GM18511 (cell line): ENCODE measurements at regions not wholly inside any gene's neighbourhood (a gene's known extent, or its start where the extent isn't known, plus 50 kb on each side); places are given as distances from the start of the nearest gene placed in this dataset.

ENCODE experiments used
- ATAC-seq: cut with Tn5 transposase; IDR thresholded peaks from one replicate; pipeline ENCODE4 v1.9.1; 2021; ENCODE audit warnings: mild to moderate bottlenecking, moderate library complexity; ENCODE audit not compliant: unreplicated experiment

DNA sequence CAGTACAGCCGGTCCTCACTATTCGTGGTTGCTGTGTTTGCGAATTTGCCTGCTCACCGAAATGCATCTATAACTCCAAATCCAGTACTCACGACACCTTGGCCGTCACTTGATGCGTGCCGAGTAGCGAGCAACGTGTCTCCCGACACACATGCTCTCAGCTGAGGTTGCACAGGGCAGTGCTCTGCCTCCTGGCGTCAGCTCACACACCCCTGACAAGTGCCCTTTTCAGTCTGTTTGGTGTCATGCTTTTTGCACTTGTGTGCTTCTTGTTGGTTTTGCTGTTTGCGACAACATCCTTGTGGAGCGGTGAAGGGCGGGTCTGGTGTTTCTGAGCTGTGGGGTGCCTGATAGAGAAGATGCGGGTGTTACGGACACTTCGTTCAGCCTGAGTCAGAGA, 110.4 kb upstream of the RFLNA start:
- no peak for ATAC-seq

DNA sequence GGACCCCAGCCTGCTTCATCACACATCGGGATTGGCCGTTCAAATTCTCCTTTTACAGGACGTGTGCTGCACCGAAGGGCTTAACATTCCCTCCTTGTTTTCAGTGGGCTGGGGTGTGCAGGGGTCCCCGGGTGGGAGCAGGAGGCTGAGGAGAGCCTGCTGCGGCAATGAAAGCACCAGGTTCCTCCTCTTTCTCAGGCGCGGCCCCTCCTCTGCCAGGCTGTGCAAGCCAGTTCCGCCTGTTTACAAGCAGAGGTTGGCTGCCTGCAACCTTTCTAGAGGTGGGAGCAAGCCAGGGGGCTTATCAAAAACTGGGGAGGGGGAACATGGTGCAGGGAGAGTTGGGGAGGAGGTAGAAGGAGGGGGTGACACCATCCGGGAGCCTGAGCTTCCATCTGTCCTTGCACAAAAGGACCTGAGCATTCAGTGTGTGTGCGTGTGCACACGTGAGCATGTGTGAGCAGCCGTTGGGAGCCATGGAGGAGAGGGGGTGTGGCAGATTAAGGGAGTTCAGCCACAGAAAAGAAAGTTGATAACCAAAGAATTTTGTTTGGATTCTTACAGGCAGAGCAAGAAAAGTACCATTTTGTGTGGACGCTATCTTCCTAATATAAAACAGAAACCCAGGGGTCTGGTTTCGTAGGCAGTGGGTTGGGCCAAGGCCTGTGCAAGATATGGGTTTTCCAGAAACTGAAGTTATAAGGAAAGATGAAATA, 108.8 kb upstream of the RFLNA start:
- no peak for ATAC-seq

DNA sequence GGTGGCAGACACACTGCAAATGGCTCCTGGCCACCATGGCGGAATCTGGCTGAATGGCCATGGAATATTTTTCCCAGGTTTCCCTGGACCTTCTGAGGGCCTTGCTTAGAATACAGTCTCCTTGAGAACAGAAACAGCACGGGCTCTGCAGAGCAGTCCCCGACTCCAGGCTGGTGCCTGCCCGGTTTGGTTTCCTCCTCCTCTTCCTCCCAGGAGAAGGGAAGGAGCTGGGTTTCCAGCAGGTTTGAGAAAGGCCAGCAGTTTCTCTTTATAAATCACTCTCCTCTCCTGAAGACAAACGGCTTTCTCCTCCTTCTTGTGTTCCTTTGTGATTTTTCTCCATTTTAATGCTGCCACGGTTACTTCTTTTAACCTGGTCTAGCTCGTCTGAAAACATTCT, 106.8 kb upstream of the RFLNA start:
- ATAC-seq = no peak

DNA sequence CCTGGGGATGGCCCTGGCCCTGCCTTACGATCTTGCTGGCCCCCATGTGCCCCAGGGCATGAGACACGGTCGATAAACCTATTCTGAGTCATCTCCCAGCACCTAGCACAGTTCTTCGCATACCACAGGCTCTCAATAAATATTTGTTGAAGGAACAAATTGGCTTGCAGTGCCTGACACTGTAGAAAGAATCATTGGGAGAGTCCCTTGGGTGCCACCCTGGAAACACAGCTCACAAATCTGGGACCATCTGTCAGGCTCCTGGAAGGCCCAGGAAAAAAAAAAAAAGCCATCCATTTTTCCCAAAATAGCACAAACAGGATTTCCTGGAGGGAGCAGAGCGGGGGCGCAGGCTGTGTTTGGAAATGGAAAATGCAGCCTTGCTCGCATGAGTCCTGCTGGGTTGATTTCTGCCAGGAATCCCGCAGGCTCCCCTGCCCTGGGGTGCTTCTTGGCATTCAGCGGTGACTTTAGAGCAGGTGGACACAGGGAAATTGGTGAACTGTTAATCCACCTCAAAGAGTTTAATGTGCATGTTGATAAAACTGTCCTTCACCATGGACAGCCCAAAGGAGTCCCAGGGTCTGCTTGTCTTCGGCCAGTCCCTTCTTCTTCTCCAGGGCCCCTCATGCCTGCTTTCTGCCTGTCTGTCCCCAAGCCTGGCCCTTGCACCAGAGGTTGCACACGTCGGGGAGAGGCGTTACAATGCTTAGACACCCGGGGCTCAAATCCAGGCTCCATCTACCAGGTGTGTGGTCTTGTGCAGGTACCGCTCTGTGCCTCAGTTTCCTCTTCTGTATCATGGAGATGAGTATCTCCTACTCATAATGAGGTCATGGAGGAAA, 106.1 kb upstream of the RFLNA start:
- no peak for ATAC-seq

DNA sequence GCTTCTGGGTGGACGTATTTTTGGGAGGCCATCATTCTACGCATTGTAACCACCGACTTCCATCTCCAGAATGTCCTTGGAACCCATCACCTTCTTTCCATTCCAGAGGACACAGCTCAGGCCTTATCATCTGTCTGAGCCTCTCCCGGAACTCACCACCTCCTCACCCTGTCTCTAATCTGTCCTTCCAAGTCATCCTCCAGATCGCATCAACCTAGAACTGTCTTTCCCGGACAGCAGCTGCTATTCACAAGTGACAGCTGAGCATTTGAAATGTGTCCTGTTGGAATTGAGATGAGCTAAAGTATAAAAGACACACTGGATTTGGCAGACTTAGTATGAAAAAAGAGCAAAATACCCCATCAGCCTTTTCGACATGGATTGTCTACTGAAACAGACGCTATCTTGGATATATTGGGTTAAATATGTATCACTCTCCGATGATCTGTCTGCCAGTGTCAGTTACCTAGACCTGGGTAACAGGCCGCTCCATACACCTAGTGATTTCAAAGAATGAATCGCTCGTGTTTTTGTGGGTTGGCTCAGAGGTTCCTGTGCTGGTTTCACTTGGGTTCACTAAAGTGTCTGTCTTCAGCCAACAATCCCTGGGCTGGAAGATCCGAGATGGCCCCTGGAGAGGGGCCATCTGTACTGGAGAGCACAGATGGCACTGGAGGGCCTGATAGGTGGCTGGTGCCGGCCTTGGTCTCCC, 104.4 kb upstream of the RFLNA start:
- no peak for ATAC-seq

DNA sequence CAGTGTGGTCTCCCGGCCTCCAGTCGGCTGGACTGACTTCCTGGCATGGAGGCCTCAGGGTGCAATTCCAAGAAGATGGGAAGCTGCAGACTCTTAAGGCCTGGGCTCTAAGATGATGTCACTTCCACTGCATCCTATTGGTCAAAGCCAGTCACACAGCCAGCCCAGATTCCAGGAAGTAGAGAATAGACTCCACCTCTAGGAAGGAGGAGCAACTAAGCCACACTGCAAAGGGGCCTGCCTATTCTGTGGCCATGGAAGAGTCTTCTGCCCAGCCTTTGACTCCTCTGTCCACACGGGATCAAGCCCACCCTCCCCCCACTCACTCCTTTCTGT, 103.9 kb upstream of the RFLNA start:
- no peak for ATAC-seq

DNA sequence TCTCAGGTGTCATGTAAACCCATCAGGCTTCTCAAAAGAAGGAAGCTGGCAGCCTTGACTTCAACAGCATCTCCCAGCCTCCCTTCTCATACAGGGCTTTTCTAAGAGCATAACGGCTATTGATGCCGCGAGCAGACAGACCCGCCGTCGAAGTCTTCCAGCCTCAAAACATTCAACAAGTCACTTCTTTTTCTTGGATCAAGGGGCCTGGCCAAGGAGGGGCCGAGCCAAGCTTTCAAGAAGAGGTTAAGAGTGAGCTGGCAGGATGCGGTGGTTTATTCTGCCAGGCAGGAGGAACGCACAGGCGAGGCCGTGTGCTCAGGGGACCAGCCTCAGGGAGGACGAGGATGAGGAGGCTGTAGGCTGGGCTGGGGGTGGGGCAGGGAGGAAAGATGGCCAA, 102.9 kb upstream of the RFLNA start:
- ATAC-seq = no peak

DNA sequence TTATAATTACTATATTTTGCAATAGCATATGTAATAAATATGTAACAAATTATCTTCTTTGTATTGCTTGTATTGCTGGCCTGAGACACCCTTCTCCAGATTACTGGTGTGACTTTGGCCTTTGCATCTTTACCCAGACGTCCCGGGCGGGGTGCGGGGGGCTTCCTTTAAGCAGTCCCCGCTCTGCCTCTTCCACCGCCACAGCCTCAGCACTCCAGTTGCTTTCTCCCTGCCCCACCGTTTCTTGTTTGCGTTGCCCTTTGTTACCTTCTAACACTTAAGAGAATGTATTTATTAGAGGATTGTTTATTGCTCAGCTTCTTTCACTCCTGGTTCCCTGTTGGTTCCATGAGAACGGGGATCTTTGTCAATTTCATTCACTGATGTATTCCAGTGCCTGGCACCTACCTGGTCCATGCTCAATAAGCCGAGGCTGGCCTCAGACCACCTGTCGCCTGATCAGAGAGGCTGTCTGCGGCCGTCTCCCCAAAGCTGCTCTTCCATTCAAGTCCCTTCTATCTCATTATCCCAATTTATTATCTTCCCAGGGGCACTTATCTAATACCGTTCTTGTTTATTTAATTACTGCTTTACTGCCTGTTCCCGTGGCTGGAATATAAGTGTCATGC, 100.5 kb upstream of the RFLNA start:
- no peak for ATAC-seq

DNA sequence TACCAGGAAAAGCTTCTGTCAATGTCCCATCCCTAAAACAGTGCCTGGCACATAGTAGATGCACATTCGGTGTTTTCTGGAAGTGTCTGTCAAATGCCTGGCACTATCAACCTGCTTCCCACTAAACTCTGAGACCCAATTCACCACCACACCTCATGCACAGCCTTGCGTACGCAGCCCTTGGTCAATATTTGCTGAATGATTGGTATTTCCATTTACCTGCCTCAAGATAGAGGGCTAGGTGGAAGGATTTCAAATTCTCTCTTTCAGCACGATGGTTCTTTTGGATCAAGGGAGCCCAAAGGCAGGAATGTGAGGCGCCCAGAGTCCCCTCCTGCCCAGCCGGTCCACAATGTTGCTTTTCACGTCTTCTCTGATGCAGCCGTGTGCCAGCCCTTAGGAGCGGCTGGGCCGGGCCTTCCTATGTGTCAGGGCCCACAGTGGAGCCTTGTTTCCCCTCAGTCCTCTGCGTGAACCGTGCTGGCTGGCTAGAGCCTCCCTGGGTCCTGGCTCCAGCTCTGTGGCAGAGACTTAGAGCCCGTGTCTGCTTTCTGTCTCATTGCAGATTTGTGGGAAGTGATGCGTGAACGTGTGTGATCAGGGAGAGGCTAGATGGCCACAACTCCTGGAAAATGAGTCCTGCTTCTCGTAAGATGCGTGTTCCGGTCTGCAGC, 99.9 kb upstream of the RFLNA start:
- no peak for ATAC-seq

DNA sequence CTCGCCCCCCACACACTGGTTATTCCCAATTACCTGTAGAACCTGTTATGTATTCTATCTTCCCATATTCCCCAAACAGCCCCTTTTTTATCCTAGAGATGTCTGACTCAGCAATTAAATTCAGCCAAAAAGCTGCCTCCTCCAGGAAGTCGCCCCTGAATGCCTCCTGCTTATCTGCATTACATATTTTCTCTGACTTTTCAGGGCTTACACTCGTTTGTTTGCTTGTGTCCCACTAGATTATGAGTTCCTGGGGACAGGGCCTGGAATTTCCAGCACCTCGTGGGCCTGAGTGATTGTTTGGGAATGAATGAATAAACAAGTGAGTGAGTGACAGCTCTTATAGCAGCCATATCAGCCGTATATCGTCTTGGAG, 99.3 kb upstream of the RFLNA start:
- no peak for ATAC-seq

DNA sequence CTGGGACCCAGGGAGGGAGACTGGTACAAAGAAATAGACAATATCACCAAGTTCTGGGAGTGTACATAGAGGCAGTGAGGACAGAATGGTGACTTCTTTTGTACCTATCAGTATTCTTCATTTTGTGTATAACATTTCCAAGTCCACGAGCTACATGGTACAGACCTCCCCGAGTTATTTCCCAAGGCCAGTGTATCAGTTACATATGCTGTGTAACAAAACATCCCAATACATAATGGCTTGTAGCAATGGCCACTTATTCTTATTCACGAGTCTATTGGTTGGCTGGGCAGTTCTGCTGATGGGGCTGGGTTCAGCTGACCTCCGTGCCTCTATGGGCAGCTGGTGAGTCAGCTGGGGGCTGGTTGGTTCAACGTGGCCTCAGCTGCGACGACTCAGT, 98.7 kb upstream of the RFLNA start:
- no peak for ATAC-seq

DNA sequence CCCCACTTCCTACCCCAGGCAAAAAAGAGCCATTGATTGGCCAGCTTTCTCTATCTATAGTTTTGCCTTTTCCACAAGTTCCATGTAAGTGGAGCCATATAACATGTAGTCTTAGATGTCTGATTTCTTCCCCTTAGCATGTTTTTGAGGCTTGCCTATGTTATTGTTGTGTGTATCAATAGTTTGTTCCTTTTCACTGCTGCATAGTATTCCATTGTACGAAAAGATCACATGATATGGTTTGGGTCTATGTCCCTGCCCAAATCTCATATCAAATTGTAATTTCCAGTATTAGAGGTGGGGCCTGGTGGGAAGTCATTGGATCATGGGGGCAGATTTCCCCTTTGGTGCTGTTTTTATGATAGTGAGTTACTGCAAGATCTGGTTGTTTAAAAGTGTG, 93.6 kb upstream of the RFLNA start:
- ATAC-seq = no peak

DNA sequence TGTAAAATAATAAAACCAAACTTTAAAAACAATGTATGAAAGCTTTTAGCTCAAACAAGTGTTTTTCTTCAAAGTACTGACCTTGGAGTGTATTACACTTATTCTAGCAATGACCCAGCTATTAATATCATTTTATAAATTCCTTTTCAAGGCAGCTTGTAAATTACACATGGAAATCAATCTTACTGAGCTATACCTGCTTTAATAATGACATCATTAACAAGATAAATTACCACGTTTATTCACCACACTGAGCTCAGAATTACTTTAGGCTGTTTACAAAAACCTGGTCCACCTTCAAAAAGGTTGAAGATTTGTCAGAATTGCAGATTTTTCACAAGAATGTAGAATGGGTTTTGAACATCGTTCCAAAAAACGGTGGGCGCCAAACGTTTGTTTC, 91.7 kb upstream of the RFLNA start:
- no peak for ATAC-seq

DNA sequence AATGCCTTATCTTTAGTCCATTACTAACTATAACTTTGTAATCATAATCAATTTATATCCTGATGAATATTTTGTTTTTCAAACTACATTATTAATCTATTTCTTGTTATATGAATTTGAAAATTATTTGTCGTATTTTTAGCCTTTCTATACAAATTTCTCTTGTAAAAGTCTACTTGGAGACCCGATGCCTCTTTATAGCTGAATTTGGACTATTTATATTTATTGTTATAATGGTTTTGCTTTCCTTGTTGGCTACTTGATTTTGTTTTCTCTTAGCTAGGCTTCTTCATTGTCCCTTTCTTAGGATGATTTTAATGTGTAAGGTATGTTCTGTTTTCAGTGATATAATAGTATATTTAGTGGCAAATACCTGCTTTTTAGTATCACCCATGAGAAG, 89.5 kb upstream of the RFLNA start:
- no peak for ATAC-seq

DNA sequence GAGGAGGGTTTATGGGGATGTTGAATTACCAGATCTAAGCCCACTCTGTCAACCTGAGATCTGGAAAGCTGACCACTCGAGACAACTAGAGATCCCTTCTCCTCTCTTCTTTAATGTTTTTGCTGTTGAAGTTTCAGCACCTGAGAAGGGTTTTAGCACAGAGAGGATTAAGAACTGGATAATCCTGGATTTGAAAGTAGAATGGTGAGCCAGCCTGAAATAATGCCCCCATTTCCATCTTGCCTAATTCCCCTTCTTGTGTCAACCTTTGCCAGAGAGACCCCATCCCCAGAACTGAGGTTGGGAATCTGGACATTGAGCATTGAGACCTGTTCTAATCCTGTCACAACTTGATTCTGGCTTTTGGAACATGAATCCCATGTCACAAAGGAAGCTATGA, 87.8 kb upstream of the RFLNA start:
- no peak for ATAC-seq

DNA sequence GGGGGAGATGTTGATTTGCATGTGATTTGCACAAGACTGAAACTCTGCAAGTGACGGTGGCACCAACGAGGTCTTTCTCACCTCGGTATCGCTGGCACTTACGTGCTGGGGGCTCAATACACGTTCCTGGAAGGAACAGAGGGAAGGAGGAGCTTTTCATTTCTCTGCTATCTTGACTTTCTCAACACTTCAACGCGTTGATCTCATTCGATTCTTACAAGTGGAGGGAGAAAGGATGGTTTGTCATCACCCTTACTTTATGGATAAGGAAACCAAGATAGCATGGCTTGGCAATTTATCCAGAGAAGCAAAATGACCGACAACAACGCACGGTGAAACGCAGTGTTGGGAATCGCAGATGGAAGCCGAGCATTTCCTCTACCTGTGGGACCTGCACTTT, 87.3 kb upstream of the RFLNA start:
- ATAC-seq = no peak

DNA sequence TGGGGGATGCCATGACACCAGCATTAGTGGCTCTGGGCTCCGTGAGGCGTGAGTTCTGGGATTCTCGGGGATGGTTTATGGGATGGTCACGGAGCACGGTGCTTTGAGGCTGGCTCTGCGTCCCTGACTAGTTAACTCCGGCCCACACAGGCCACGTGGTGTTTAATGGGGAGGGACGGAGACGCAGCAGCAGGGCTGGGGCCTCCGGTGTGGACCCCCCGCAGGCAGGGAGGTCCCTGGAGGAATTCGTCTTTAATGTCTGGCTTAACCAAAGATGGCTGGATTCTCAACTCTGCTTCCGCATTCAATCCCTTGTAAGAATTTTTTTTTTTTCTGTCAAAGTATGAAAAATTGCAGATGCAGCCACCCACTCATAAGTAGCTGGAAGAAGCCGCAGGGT, 86.4 kb upstream of the RFLNA start:
- ATAC-seq = no peak

DNA sequence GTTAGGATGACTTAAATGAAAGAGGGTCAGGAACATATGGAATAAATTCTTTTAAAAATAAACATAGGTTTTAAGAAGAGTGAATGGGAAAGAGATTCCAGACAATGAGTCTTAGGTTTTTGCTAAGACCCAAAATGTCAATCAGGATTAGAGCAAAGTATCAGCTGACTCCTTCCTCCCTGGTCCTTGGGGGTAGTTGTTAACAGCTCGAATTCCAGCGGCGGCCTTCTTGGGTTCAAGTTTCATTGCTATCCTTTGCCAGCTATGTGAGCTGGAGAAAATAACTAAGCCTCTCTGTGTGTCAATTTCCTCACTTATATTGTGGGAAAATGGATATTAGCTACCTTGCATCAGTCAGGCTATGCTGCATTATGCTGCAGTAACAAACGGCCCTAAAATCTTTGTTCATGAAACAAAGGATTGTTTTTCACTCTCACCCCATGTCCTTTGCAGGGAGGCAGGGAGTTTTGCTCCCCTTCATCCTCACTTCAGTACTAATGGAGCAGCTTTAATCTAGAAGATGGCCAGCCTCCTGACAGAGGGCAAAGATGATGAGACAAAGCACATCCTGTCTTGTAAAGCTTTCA, 83.8 kb upstream of the RFLNA start:
- ATAC-seq = no peak

DNA sequence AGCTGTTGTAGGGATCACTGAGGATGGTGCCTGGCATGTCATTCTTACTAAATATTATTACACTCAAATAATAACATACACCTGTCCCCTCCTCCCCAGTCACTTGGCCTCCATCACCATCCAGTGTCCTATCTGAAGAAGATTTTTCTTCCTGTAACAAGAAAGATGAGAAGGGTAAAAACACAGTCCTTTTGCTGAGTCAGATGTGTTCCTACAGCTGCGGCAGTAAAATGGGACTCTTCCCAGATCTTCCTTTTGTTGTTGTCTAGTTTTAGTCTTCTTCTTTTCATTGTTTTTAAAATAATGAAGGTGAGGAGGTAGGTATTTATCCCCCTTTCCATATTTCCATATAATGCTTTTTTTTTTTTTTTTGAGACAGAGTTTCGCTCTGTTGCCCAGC, 83.1 kb upstream of the RFLNA start:
- ATAC-seq = no peak

DNA sequence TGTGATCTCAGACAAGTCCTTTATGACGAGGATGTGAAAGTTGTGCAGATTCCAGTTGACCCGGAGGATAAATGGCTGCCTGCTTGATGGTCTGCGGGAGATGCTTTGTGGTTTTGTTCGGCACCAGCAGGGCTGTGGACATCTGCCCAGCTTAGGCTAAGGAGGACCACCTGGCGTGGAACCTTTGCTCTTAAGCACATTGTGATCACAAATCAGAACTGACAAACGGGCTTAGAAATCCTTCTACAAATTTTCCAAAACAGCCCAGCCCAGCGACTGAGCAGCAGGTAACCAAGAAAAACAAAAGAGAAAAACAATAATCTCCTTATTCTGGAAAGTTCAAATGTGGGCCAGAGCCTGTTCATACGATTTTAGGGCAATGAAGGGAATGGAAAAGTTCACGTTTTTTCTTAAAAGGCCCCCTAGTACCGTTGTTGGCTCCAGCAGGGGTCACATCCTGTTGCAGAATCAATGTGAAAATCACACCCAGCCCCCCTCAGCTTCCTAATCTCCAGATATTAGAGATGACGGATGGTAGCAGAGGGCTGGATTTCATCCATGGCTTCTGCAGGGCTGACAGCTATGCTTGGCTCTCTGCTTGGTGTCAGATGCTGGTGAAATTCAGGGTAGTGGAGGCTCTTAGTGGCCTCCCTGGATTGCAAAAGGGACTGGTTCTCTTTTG, 81.1 kb upstream of the RFLNA start:
- ATAC-seq = no peak
